ENCODE measurements at regions not wholly inside any gene's neighbourhood (a gene's known extent, or its start where the extent isn't known, plus 50 kb on each side); places are given as distances from the start of the nearest gene placed in this dataset.

- no peak for TF ChIP-seq REST (IDR thresholded peaks at IDR 0.05; ENCODE audit: unreplicated experiment)
- TF ChIP-seq EZH2 (IDR thresholded peaks at IDR 0.05; ENCODE audit: low read depth, unreplicated experiment) = no peak
- TF ChIP-seq EZH2phosphoT487 (IDR thresholded peaks at IDR 0.05; ENCODE audit: unreplicated experiment) = no peak
- TF ChIP-seq CTCF (conservative IDR thresholded peaks at IDR 0.05; ENCODE audit: low read depth in 2 of 2) = no peak
- no peak for TF ChIP-seq JUNB (IDR thresholded peaks at IDR 0.05; ENCODE audit: unreplicated experiment)
- TF ChIP-seq NANOG (IDR thresholded peaks at IDR 0.05; ENCODE audit: borderline replicate concordance) = no peak
- TF ChIP-seq POLR2AphosphoS5 (IDR thresholded peaks at IDR 0.05; ENCODE audit: low read depth) = no peak
- no peak for TF ChIP-seq ZNF114 (CRISPR knock-in tag; IDR thresholded peaks at IDR 0.05)
- no peak for TF ChIP-seq CREB1 (CRISPR knock-in tag; IDR thresholded peaks at IDR 0.05; ENCODE audit: low read depth)
Measured at GRCh38 chr15:95468820-95469219, 861.7 kb upstream of the NR2F2 start (continued).

GRCh38 chr15:95469496-95470000, 861.0 kb upstream of the NR2F2 start:
- Histone ChIP-seq H3K27me3 (ENCODE audit: insufficient read depth) (no peaks in the 10 kb centered on the region), H2AFZ (no peak overlapping the region), H3F3A (replicated peaks; ENCODE audit: low read depth) (no peaks in the 10 kb centered on the region), H3K4me1 (ENCODE audit: insufficient read depth) (no peaks in the 10 kb centered on the region), H3K4me3 (no peak overlapping the region), H3K36me3 (ENCODE audit: insufficient read depth) (no peaks in the 10 kb centered on the region), H3K79me2 (replicated peaks; ENCODE audit: insufficient read depth) (no peaks in the 10 kb centered on the region), H3K4me2 (no peak overlapping the region), H4K20me1 (replicated peaks; ENCODE audit: insufficient read depth) (no peaks in the 10 kb centered on the region), H3K27ac (ENCODE audit: low read depth) (no peak overlapping the region), H3K9me2 (ENCODE audit: insufficient read depth) (no peaks in the 10 kb centered on the region)
- Mint-ChIP-seq H3K27ac (no peak overlapping the region; the same call in 1 of the 2 replicates), H3K27me3 (ENCODE audit: insufficient read depth, low read depth, poor library complexity) (peaks cover 4% of the 10 kb centered on the region), H3K9me3 (no peaks in the 10 kb centered on the region), H3K4me1 (peaks cover 3% of the 10 kb centered on the region; the same call in 2 of the 3 replicates), H3K36me3 (ENCODE audit: low read depth) (no peaks in the 10 kb centered on the region), H3K4me3 (no peak overlapping the region)
- DNase-seq (ENCODE audit: low spot score) (no peak), ATAC-seq (peak; percentile 54)
- no peak for TF ChIP-seq CREB1 (CRISPR knock-in tag; IDR thresholded peaks at IDR 0.05; ENCODE audit: low read depth)
- no peak for TF ChIP-seq EZH2phosphoT487 (IDR thresholded peaks at IDR 0.05; ENCODE audit: unreplicated experiment)
- TF ChIP-seq ZNF331 (CRISPR knock-in tag; IDR thresholded peaks at IDR 0.05; ENCODE audit: low read depth) = no peak
- no peak for TF ChIP-seq STAT1 (IDR thresholded peaks at IDR 0.05; ENCODE audit: unreplicated experiment)
- TF ChIP-seq CTCF (conservative IDR thresholded peaks at IDR 0.05; ENCODE audit: low read depth in 2 of 2) = no peak
- no peak for TF ChIP-seq REST (IDR thresholded peaks at IDR 0.05; ENCODE audit: unreplicated experiment)
- no peak for TF ChIP-seq JUNB (IDR thresholded peaks at IDR 0.05; ENCODE audit: unreplicated experiment)
- no peak for TF ChIP-seq NANOG (IDR thresholded peaks at IDR 0.05; ENCODE audit: borderline replicate concordance)
- no peak for TF ChIP-seq ETS1 (IDR thresholded peaks at IDR 0.05)
- TF ChIP-seq ZNF114 (CRISPR knock-in tag; IDR thresholded peaks at IDR 0.05) = no peak
- TF ChIP-seq EZH2 (IDR thresholded peaks at IDR 0.05; ENCODE audit: low read depth, unreplicated experiment) = no peak
